Umbilical cord (tissue), 1 donor: ENCODE measurements at regions not wholly inside any gene's neighbourhood (a gene's known extent, or its start where the extent isn't known, plus 50 kb on each side); places are given as distances from the start of the nearest gene placed in this dataset.

Experiments
- DNase-seq: peaks from one replicate; pipeline ENCODE4 v3.0.0-alpha.2; 2015; ENCODE audit warnings: low spot score

GRCh38 chr2:200211643-200212042 lies 94.8 kb upstream of the SPATS2L start:
- DNase-seq, result no peak

DNA sequence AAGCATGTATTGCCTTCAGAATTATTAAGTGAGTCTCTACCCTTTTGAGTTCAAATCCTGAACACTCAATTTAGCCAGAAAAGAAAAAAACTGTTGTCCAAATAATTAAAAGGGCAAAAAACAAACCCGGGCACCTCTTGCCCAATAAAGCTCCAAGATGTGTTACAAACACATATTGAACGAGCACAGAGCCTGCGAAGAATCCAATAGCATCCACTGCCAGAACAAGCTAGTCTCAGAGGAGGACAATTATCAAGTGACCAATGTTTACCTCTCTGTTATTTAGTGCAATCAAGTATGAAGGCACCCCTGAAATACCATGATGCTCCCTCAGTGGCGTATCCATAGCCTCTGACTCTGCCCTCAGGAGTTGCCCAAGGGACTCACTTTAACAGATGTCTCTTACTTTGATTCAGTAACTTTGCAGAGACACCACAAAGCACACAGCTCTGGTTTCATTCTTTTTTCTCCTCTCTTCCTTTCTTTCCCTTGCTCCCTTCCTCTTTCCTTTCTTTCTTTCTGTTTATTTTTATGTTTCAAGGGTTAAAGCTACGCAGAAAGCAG lies 93.5 kb upstream of the SPATS2L start:
- no peak for DNase-seq

DNA sequence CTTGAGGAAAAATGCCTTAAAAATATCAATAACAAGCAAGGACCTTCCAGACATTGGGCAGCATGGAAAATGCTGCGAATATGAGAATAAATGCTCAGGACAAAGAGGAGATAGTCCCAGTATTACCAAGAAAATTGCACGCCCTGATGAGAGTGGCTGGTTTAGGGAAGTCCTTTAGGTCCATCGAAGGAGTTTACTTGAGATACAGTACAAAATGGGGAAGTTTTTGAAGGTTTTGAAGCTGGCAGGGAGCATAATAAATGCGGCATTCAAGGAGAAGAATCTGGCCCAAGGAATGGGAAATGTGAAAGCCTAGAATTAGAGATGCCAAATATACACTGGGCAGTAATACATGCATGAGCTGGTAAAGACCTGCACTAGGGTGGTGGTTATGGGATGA lies 90.2 kb upstream of the SPATS2L start:
- DNase-seq, result no peak

DNA sequence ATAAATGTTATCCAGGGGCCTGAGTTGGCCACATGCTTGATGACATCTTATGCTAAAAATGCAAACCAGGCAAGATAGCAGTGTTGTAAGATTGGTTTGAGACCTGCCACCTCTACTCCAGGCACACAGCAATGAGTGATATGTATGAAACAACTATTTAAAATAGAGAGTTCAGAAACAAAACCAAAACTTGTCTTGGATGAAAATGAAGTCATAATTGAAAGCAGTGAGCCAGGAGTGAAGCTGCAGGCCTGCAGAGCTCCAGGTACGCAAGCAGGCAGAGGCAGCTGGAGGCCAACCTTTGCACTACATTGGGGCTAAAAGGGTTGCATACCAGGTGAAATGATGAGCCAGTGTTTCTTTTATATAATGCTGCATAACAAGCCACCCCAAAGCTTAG lies 89.2 kb upstream of the SPATS2L start:
- no peak for DNase-seq

DNA sequence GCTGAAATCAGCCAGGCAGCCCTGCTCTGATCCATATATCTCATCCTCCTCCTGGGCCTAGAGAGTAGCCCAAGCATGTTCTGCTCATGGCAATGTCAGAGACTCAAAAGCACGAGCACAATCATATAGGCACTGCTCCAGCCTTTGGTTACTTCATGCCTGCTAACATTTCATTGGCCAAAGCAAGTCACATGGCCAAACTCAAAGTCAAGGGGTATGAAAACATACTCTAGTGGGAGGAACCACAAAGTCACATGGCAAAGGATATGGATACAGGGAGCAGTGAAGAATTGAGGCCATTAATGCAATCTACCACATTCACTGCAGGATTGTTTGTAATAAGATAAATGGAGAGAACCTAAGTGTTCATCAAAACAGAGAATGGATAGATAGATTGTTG lies 87.8 kb upstream of the SPATS2L start:
- DNase-seq, result no peak

GRCh38 chr2:200219309-200220113 lies 87.0 kb upstream of the SPATS2L start:
- no peak for DNase-seq

DNA sequence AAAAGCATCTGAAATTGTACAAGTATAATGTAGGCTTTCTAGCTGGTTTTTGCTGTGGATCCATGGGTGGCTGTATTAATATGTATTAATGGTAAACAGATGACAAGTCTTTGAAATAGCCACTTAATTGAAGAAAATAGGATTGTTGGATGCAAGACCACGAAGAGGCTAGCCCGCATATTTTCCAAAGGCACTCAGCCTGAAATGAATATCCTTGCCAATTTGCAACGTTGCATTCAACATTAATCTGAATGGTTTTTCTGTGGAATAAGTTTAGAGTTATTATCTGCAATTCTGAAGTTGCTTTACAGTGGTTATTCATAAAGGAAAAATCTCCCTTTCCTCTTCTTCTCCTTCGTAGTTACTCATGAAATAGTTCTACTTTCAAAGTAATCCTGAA lies 86.2 kb upstream of the SPATS2L start:
- DNase-seq, result peak; percentile 43

GRCh38 chr2:200221055-200221955 lies 85.2 kb upstream of the SPATS2L start:
- DNase-seq, result no peak

- no peak for DNase-seq
Measured at GRCh38 chr2:200222791-200223190, 83.7 kb upstream of the SPATS2L start.

DNA sequence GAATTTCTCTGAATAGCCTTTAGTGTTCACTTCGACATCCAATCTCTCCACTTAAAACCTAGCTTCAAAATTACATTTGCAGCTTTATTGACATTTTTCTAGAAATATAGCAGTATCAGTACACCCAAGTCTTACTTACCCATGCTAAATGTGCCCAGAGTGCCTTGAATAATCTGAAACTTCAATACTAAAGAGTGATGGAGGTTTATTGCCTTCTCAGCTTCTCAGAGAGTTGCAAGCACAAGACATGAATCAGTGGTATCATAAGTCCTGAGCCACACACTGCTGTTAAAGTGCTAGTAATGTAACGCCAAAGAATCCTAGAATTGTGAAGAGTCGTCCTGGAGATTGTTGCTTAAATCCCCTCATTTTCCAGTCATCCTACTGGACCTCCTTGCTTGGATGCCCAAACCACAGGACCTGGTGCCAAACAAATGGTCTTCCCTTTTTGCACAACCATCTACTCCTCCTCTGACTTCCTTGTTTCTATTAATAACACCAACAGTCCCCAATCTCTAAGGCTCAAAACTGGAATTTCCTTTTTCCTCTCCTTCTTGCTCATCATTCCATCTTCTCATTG lies 83.2 kb upstream of the SPATS2L start:
- DNase-seq, result no peak

GRCh38 chr2:200225951-200226350 lies 80.5 kb upstream of the SPATS2L start:
- DNase-seq, result peak; percentile 76

DNA sequence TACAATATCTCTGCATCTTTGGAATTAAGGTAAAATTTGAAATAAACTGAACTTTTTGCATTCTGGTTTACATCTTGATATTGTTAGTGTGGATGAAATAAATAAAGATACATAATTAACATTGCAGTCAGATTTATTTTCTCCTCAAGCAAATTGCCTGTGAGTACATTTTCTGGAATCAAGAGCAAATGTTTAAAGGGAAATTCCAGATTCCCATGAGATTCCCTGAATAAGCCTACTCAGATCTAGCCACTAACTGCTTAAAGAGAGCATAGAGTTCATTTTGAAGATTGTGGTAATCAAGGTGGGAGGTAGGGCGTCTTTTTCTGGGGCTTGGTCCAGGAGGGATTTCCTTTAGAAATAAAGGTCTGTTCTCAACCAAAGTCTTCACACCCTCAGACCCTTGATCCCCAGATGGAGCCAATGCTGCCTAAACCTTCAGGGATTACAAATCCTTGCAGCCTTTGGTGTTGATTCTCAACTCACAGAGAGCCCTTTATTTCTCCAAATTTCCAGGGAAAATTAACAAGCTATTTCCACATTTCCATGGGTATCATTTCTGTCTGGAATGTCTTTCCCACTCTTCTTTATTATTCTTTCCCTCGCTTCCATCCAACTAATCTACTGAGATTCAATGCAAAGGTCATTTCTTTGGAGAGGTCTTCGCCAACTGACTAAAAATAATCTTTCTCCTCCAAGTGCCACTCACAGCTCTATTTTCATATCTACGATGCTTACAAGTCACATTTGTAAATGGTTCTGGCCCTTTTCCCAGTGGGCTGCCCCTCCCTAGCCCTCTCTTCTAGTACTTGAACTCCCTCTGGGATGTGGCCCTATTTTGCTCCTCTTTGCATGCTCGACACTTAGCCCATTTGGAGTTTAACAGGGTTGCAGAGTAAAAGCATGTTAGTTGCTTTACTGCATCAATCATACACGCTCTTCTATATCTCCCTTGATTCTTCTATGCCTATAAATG lies 79.8 kb upstream of the SPATS2L start:
- no peak for DNase-seq

GRCh38 chr2:200230716-200231115 lies 75.8 kb upstream of the SPATS2L start:
- no peak for DNase-seq

- no peak for DNase-seq
Measured at GRCh38 chr2:200235533-200235932, 71.0 kb upstream of the SPATS2L start.

DNA sequence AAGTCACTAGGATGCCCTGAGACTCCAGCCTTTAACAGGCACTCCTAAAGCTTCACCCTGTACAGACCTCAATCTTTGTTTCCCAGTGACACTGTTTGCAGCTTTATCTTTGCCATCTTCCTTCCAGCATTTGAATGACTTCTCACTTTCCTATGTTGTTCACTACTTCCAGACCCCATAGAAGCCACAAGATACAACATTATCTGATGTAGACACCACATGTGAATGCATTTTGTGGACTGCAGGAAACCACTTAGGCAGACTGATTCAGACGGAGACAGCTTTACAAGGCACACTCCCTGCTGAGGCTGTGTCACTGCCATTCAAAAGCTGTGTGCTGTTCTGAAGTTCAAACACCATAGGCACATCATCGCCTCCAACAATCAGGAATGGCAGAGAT lies 67.3 kb upstream of the SPATS2L start:
- no peak for DNase-seq

DNA sequence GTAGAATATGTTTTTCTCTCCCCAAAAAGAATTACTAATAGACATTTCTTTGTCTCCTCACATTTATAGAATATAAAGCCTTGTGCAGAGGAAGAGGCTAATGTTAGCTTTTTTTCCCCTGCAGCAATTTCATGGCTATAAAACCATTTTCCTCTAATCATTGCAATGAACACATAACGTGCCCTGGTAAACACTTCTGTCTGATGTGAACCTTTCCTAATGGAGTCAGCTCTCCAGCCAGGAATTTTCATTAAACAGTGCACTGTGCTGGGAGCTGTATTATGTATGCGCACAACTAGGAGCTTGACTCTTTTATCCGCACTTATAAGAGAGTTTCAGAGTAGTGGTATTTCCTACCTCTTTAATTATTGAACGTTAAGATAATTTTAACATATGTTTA lies 63.9 kb upstream of the SPATS2L start:
- DNase-seq, result no peak

- DNase-seq, result no peak
Measured at GRCh38 chr2:200243441-200243840, 63.1 kb upstream of the SPATS2L start.

GRCh38 chr2:200244111-200244510 lies 62.4 kb upstream of the SPATS2L start:
- DNase-seq, result peak; percentile 47

DNA sequence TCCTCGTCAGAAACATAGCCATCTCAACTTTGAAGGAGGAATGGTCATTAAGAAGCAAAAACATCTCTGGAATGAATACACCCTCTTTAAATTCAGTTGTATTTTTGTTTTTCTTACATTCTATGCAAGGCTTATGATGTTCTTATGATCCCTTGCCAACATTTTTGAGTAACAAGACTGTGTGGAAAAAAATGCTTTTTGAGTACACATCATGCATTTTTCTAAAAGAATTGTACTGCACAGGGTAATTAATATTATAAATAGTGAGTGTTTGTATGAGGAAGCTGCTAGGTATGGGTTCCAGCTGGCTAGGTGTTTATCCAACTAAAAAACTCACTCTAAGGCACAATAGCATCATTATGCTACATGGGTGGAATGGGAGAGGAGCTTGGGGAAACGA lies 59.0 kb upstream of the SPATS2L start:
- peak; percentile 61 for DNase-seq

- DNase-seq, result no peak
Measured at GRCh38 chr2:200252265-200253067, 54.0 kb upstream of the SPATS2L start.
